IMR-90 (cell line): ENCODE measurements at regions not wholly inside any gene's neighbourhood (a gene's known extent, or its start where the extent isn't known, plus 50 kb on each side); places are given as distances from the start of the nearest gene placed in this dataset.

ENCODE experiments used
- ATAC-seq: fragments of 200-7000 bp; cut with Tn5 transposase; 2 replicates; pipeline ENCODE4 v1.9.1; 2020; ENCODE audit warnings: low read depth, mild to moderate bottlenecking, moderate library complexity
- BruUV-seq: library from RNA; stranded (reverse); fragments of 400-500 nt; replicated peaks from 2 replicates; lab custom pipeline; 2021; lab: Mats Ljungman, UMichigan
- CTCF ChIA-PET: fragments of 300-600 bp; formaldehyde crosslinking; extraction: SDS; loops from one replicate; lab custom pipeline; 2021; ENCODE audit warnings: antibody characterized with exemption; lab: Yijun Ruan, JAX
- POLR2A ChIA-PET: fragments of 300-600 bp; sonication (Branson Sonifier 250); formaldehyde crosslinking; loops from one replicate; lab custom pipeline; 2022; ENCODE audit warnings: antibody characterized with exemption; ENCODE audit not compliant: unreplicated experiment; lab: Charles Lee
- DNase-seq: peaks from one replicate; pipeline ENCODE4 v3.0.0; 2013
- H2AFZ ChIP-seq: replicated peaks from 2 replicates; pipeline ENCODE3; 2013; ENCODE audit warnings: low read length, mild to moderate bottlenecking; ENCODE audit not compliant: poor library complexity
- H2AK5ac ChIP-seq: 2 replicates; pipeline ENCODE4 v1.6.1; 2013; ENCODE audit warnings: low read depth, low read length, inconsistent platforms
- H2AK9ac ChIP-seq: replicated peaks from 2 replicates; pipeline ENCODE3; 2013; ENCODE audit warnings: mild to moderate bottlenecking, low read depth, low read length, moderate library complexity; ENCODE audit not compliant: poor library complexity
- H2BK120ac ChIP-seq: 2 replicates; pipeline ENCODE4 v1.6.1; 2013; ENCODE audit warnings: low read depth, low read length, inconsistent platforms
- H2BK15ac ChIP-seq: 3 replicates; pipeline ENCODE4 v1.6.1; 2013; ENCODE audit warnings: low read depth, low read length, inconsistent platforms
- H2BK20ac ChIP-seq: 2 replicates; pipeline ENCODE4 v1.6.1; 2013; ENCODE audit warnings: low read depth, mild to moderate bottlenecking, inconsistent platforms, low read length, moderate library complexity
- H2BK5ac ChIP-seq: 2 replicates; pipeline ENCODE4 v1.6.1; 2013; ENCODE audit warnings: mild to moderate bottlenecking, low read depth, low read length, inconsistent platforms; ENCODE audit not compliant: poor library complexity, severe bottlenecking
- H3K14ac ChIP-seq: replicated peaks from 2 replicates; pipeline ENCODE4 v1.6.1; 2013; ENCODE audit warnings: low read depth, low read length, inconsistent platforms
- H3K18ac ChIP-seq: 2 replicates; pipeline ENCODE4 v1.6.1; 2013; ENCODE audit warnings: low read depth, low read length, control low read depth
- H3K23ac ChIP-seq: 2 replicates; pipeline ENCODE4 v1.6.1; 2013; ENCODE audit warnings: low read depth, low read length, inconsistent platforms
- H3K27ac ChIP-seq: 2 replicates; pipeline ENCODE4 v1.5.1; 2013; ENCODE audit warnings: mild to moderate bottlenecking, control low read depth, low read length; ENCODE audit not compliant: insufficient read depth
- H3K27me3 ChIP-seq: 2 replicates; pipeline ENCODE4 v1.6.1; 2013; ENCODE audit warnings: low read length; ENCODE audit not compliant: control insufficient read depth, insufficient read depth
- H3K36me3 ChIP-seq: 2 replicates; pipeline ENCODE4 v1.6.1; 2013; ENCODE audit warnings: low read length, mixed read lengths; ENCODE audit not compliant: control insufficient read depth, insufficient read depth
- H3K4ac ChIP-seq: 2 replicates; pipeline ENCODE4 v1.6.1; 2013; ENCODE audit warnings: low read depth, low read length, inconsistent platforms
- H3K4me1 ChIP-seq: 2 replicates; pipeline ENCODE4 v1.6.1; 2013; ENCODE audit warnings: low read length, mixed read lengths; ENCODE audit not compliant: control insufficient read depth, insufficient read depth
- H3K4me2 ChIP-seq: 2 replicates; pipeline ENCODE4 v1.6.1; 2013; ENCODE audit warnings: low read depth, mild to moderate bottlenecking, control low read depth, low read length, moderate library complexity
- H3K4me3 ChIP-seq: 2 replicates; pipeline ENCODE4 v1.5.1; 2013; ENCODE audit warnings: low read depth, mild to moderate bottlenecking, control low read depth, low read length, moderate library complexity; ENCODE audit not compliant: insufficient read depth
- H3K56ac ChIP-seq: 2 replicates; pipeline ENCODE4 v1.6.1; 2013; ENCODE audit warnings: low read length, inconsistent platforms; ENCODE audit not compliant: insufficient read depth; ENCODE audit errors: extremely low read depth
- H3K79me1 ChIP-seq, 2 experiments: 2 replicates each; pipeline ENCODE4 v1.6.1; 2013; ENCODE audit warnings: low read length in 2 of 2, inconsistent platforms in 1 of 2, low read depth in 1 of 2
- H3K9ac ChIP-seq: 2 replicates; pipeline ENCODE4 v1.6.1; 2013; ENCODE audit warnings: low read depth, low read length, control low read depth
- H3K9me1 ChIP-seq: 2 replicates; pipeline ENCODE4 v1.6.1; 2013; ENCODE audit warnings: low read length, inconsistent platforms; ENCODE audit not compliant: insufficient read depth
- H3K9me3 ChIP-seq: 2 replicates; pipeline ENCODE4 v1.6.1; 2013; ENCODE audit warnings: low read length; ENCODE audit not compliant: control insufficient read depth, insufficient read depth
- H4K20me1 ChIP-seq: 2 replicates; pipeline ENCODE4 v1.6.1; 2013; ENCODE audit warnings: low read length, inconsistent platforms; ENCODE audit not compliant: insufficient read depth
- H4K5ac ChIP-seq: 2 replicates; pipeline ENCODE4 v1.6.1; 2013; ENCODE audit warnings: mild to moderate bottlenecking, low read depth, low read length, control low read depth
- H4K8ac ChIP-seq, 2 experiments: 2 replicates each; pipeline ENCODE4 v1.6.1; 2013; ENCODE audit warnings: low read depth in 2 of 2, low read length in 2 of 2, control low read depth in 1 of 2, inconsistent platforms in 1 of 2
- H4K91ac ChIP-seq: 2 replicates; pipeline ENCODE4 v1.6.1; 2013; ENCODE audit warnings: low read depth, low read length, inconsistent platforms; ENCODE audit not compliant: insufficient read depth
- MAZ ChIP-seq: IDR thresholded peaks from 2 replicates; pipeline ENCODE4 v1.6.1; 2012; ENCODE audit warnings: low read depth, mild to moderate bottlenecking, low read length, improper control_type of control experiment, moderate library complexity, borderline replicate concordance
- RFX5 ChIP-seq: IDR thresholded peaks from 2 replicates; pipeline ENCODE4 v1.8.0; 2012; ENCODE audit warnings: low read depth, mild to moderate bottlenecking, low read length, moderate library complexity
- WGBS, 2 experiments: methylation state at CpG; one replicate each; pipeline versions ENCODE4 v1.1.5 to v1.1.7; 2013; ENCODE audit warnings: missing lambda C conversion rate in 2 of 2; ENCODE audit not compliant: insufficient read length in 1 of 2; ENCODE audit errors: extremely low coverage in 2 of 2; 5-methylcytosine and 5-hydroxymethylcytosine counted together
- dilution Hi-C: fragments of 300-500 bp; cut with HindIII; formaldehyde crosslinking; loops from one replicate; pipeline ENCODE4 v1.14.3; 2018; ENCODE audit warnings: low sequenced_read_pairs; ENCODE audit not compliant: unreplicated experiment
- in situ Hi-C: fragments of 300-500 bp; cut with MboI; formaldehyde crosslinking; loops from 3 replicates; pipeline ENCODE4 v1.14.3; 2019; ENCODE audit warnings: low sequenced_read_pairs, inconsistent platforms, mixed read lengths
- intact Hi-C: fragments of 100-400 bp; cut with micrococcal nuclease; formaldehyde crosslinking; loops from 2 replicates; pipeline ENCODE4 v1.10.0; 2022

DNA sequence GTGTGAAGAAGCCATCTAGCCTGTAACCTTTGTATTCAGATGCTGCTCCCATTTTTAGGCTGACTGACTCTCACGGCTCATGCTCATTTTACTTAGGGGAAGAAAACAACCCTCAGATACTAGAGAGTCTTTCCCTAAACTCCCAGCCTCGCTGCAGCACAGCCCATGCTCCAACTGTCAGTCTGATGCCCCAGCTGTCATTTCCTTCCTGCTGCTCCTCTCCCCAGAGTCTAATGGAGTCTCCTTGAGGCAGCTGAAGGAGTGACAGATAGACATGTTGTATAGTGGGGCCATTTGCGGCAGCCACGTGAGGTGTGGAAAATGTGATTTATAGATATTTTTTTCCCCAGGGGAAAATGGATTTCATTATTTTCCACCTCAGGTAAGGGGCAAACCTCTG, 59.2 kb upstream of the OLFM4 start:
- POLR2A ChIA-PET: no interaction called here
- Histone ChIP-seq H3K79me1 (no peaks in the 10 kb centered on the region), H3K9me3 (no peaks in the 10 kb centered on the region), H3K27me3 (no peaks in the 10 kb centered on the region), H4K8ac (no peak overlapping the region), H4K5ac (no peak overlapping the region), H2AK9ac (no peak overlapping the region), H3K9me1 (no peaks in the 10 kb centered on the region), H3K36me3 (no peaks in the 10 kb centered on the region), H4K91ac (no peak overlapping the region), H3K18ac (no peak overlapping the region), H2AK5ac (no peak overlapping the region), H2BK5ac (no peak overlapping the region), H3K4ac (no peak overlapping the region), H3K56ac (no peak overlapping the region), H3K4me2 (no peak overlapping the region), H2BK120ac (no peak overlapping the region), H3K9ac (no peak overlapping the region), H3K4me1 (no peaks in the 10 kb centered on the region), H2BK20ac (no peak overlapping the region), H3K27ac (no peak overlapping the region), H3K14ac (no peak overlapping the region), H2BK15ac (no peak overlapping the region), H2AFZ (no peak overlapping the region), H3K23ac (no peak overlapping the region), H3K4me3 (no peak overlapping the region), H4K20me1 (no peaks in the 10 kb centered on the region)
- no peak for ATAC-seq
- TF ChIP-seq MAZ: no peak
- TF ChIP-seq RFX5: no peak
- no peak for DNase-seq
- WGBS, 2 experiments: no CpG with 5 or more reads among the region's 4 CpGs
- dilution Hi-C loops: no loop called here
- intact Hi-C loops: loop anchor here (2.0 to 10.0 kb wide), 2 partner anchors 183 to 395 kb away; no protein-coding TSS in a partner anchor
- in situ Hi-C loops: no loop called here
- BruUV-seq: no TSS peak
- CTCF ChIA-PET: interaction anchor here (2.9 kb wide), 1 partner anchor 182 kb away, joined by 28 read pairs; no protein-coding TSS in a partner anchor
